Neuronal stem cell (in vitro differentiated cells): ENCODE measurements at regions not wholly inside any gene's neighbourhood (a gene's known extent, or its start where the extent isn't known, plus 50 kb on each side); places are given as distances from the start of the nearest gene placed in this dataset.
"Not testable (repeated sequence)": the region's sequence is repeated elsewhere in the genome, so short reads cannot be mapped to it uniquely, and the experiment has no call there.

Experiments used
- DNase-seq: peaks from one replicate; pipeline ENCODE4 v3.0.0-alpha.2; 2013; ENCODE audit warnings: low spot score
- H2AFZ ChIP-seq: one replicate; pipeline ENCODE4 v1.6.1; 2013; ENCODE audit warnings: mild to moderate bottlenecking, low read length, inconsistent platforms
- H2AK5ac ChIP-seq: 2 replicates; pipeline ENCODE4 v1.6.1; 2013; ENCODE audit warnings: low read depth, mild to moderate bottlenecking, inconsistent platforms, low read length, moderate library complexity, mixed read lengths
- H2BK120ac ChIP-seq: 2 replicates; pipeline ENCODE4 v1.6.1; 2013; ENCODE audit warnings: low read depth, mild to moderate bottlenecking, inconsistent platforms, low read length, moderate library complexity, mixed read lengths
- H2BK12ac ChIP-seq: one replicate; pipeline ENCODE4 v1.6.1; 2013; ENCODE audit warnings: low read length, inconsistent platforms
- H2BK15ac ChIP-seq: 2 replicates; pipeline ENCODE4 v1.6.1; 2013; ENCODE audit warnings: mild to moderate bottlenecking, low read length, inconsistent platforms, mixed read lengths
- H2BK5ac ChIP-seq: one replicate; pipeline ENCODE4 v1.6.1; 2013; ENCODE audit warnings: inconsistent platforms, mild to moderate bottlenecking, low read length, moderate library complexity
- H3K14ac ChIP-seq: one replicate; pipeline ENCODE4 v1.6.1; 2013; ENCODE audit warnings: low read length, inconsistent platforms
- H3K18ac ChIP-seq: 2 replicates; pipeline ENCODE4 v1.6.1; 2013; ENCODE audit warnings: low read length, inconsistent platforms
- H3K23ac ChIP-seq: 2 replicates; pipeline ENCODE4 v1.6.1; 2013; ENCODE audit warnings: low read depth, mild to moderate bottlenecking, mixed read lengths, low read length, inconsistent platforms; ENCODE audit not compliant: poor library complexity
- H3K27ac ChIP-seq: replicated peaks from 3 replicates; pipeline ENCODE4 v1.5.1; 2013; ENCODE audit warnings: low read length, inconsistent platforms
- H3K27me3 ChIP-seq, 3 experiments: 2 replicates each; pipeline ENCODE4 v1.6.1; 2013; ENCODE audit warnings: low read length in 3 of 3, mild to moderate bottlenecking in 2 of 3, inconsistent platforms in 1 of 3, low read depth in 1 of 3, mixed read lengths in 1 of 3, moderate library complexity in 1 of 3; ENCODE audit not compliant: control insufficient read depth in 3 of 3, insufficient read depth in 3 of 3
- H3K36me3 ChIP-seq, 2 donors: replicated peaks in 1 of 2; 2 replicates each; pipeline ENCODE4 v1.6.1; 2013; ENCODE audit warnings: low read length in 2 of 2; ENCODE audit not compliant: control insufficient read depth in 2 of 2, insufficient read depth in 2 of 2
- H3K4ac ChIP-seq: 2 replicates; pipeline ENCODE4 v1.6.1; 2013; ENCODE audit warnings: inconsistent platforms, mild to moderate bottlenecking, low read length, moderate library complexity
- H3K4me1 ChIP-seq, 2 donors: 1 replicate in 1 of 2; 2 replicates in 1 of 2; pipeline ENCODE4 v1.6.1; 2013; ENCODE audit warnings: low read length in 2 of 2, low read depth in 1 of 2; ENCODE audit not compliant: control insufficient read depth in 2 of 2, insufficient read depth in 1 of 2
- H3K4me2 ChIP-seq: one replicate; pipeline ENCODE4 v1.6.1; 2013; ENCODE audit warnings: mild to moderate bottlenecking, low read length, inconsistent platforms; ENCODE audit not compliant: insufficient read depth, poor library complexity, severe bottlenecking
- H3K4me3 ChIP-seq, 2 donors: 2 replicates each; pipeline ENCODE4 v1.5.1; 2013; ENCODE audit warnings: low read length in 2 of 2, mild to moderate bottlenecking in 2 of 2, inconsistent platforms in 1 of 2, moderate library complexity in 1 of 2
- H3K79me1 ChIP-seq: one replicate; pipeline ENCODE4 v1.6.1; 2013; ENCODE audit warnings: low read depth, mild to moderate bottlenecking, inconsistent platforms, low read length, moderate library complexity
- H3K9ac ChIP-seq: one replicate; pipeline ENCODE4 v1.6.1; 2013; ENCODE audit warnings: mild to moderate bottlenecking, low read depth, low read length, inconsistent platforms; ENCODE audit not compliant: poor library complexity
- H3K9me3 ChIP-seq, 2 donors: replicated peaks in 1 of 2; 2 replicates each; pipeline versions ENCODE3 to v1.6.1; 2013; ENCODE audit warnings: low read length in 2 of 2, mild to moderate bottlenecking in 2 of 2, inconsistent platforms in 1 of 2, low read depth in 1 of 2, mixed read lengths in 1 of 2, moderate library complexity in 1 of 2; ENCODE audit not compliant: control insufficient read depth in 2 of 2, insufficient read depth in 1 of 2
- H4K8ac ChIP-seq: one replicate; pipeline ENCODE4 v1.6.1; 2013; ENCODE audit warnings: low read depth, mild to moderate bottlenecking, inconsistent platforms, low read length, moderate library complexity
- H4K91ac ChIP-seq: one replicate; pipeline ENCODE4 v1.6.1; 2013; ENCODE audit warnings: low read length, low read depth, mild to moderate bottlenecking, inconsistent platforms; ENCODE audit not compliant: poor library complexity
- WGBS, 2 donors: extraction: QIAGEN DNeasy Blood & Tissue Kit; methylation state at CpG; one replicate each; pipeline ENCODE4 v1.1.7; 2013; ENCODE audit warnings: missing lambda C conversion rate in 2 of 2, mixed read lengths in 1 of 2; ENCODE audit not compliant: insufficient read length in 2 of 2, insufficient replicate concordance in 1 of 2; ENCODE audit errors: extremely low coverage in 2 of 2; 5-methylcytosine and 5-hydroxymethylcytosine counted together

DNA sequence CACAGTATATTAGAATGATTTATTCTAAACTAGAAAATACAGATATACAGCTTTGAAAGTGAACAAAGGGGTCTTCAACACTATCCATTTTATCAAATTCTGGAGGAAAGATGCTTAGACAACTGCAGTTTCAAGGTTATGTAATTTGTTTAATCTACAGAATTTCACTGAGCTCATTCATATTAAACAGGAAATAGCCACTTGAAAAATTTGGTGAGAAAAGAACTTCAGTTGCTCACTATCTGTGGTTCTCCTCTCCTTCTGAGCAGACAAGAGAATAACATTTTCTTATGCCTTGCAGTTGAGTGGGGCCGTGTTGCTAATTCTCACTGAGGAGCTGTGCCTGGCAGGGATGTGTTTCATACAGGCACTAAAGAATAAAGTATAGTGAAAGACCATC, 1428.2 kb downstream of the CDH12 start:
- DNase-seq, result no peak
- Histone ChIP-seq H4K8ac (no peak overlapping the region), H2AK5ac (no peak overlapping the region), H3K18ac (no peak overlapping the region), H2BK5ac (no peak overlapping the region), H3K27me3 (no peaks in the 10 kb centered on the region), H2BK12ac (no peak overlapping the region), H3K79me1 (no peaks in the 10 kb centered on the region), H3K9ac (no peak overlapping the region), H3K4me2 (no peak overlapping the region), H3K4me1 (no peaks in the 10 kb centered on the region), H3K27ac (no peak overlapping the region), H2BK120ac (no peak overlapping the region), H2AFZ (no peak overlapping the region), H3K14ac (no peak overlapping the region), H3K36me3 (no peaks in the 10 kb centered on the region), H3K9me3 (no peaks in the 10 kb centered on the region), H2BK15ac (no peak overlapping the region), H3K4ac (no peak overlapping the region), H4K91ac (no peak overlapping the region), H3K23ac (no peak overlapping the region), H3K4me3 (no peak overlapping the region)
- no CpG with 5 or more reads among the region's 1 CpG for WGBS, 2 donors

DNA sequence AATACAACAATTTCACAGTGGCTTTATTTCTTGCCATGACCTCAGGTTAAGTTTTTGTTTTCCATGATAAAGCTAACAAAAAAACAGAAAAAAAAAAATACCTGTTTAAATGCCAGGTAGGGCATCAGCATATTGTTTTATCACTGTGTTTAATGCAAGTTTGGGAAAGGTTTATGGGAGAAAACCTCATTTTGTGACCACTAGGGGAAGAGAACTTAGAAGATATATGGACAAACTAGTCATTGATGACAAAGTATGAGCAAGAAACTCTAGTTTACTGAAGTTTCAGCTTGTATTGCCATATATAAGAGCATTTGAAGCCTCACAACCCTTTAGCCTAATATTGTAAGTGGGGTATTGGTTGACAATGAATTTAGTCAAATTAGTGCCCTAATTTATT, 1431.4 kb upstream of the CDH18 start:
- Histone ChIP-seq H2AFZ (no peak overlapping the region), H2BK15ac (no peak overlapping the region), H3K36me3 (no peaks in the 10 kb centered on the region), H4K91ac (no peak overlapping the region), H3K9ac (no peak overlapping the region), H3K27me3 (no peaks in the 10 kb centered on the region), H3K27ac (no peak overlapping the region), H3K4me2 (no peak overlapping the region), H3K18ac (no peak overlapping the region), H4K8ac (no peak overlapping the region), H3K14ac (no peak overlapping the region), H2BK12ac (no peak overlapping the region), H3K79me1 (no peaks in the 10 kb centered on the region), H3K4me3 (no peak overlapping the region), H2AK5ac (no peak overlapping the region), H3K9me3 (no peaks in the 10 kb centered on the region), H2BK120ac (no peak overlapping the region), H3K23ac (no peak overlapping the region), H3K4me1 (no peaks in the 10 kb centered on the region), H2BK5ac (no peak overlapping the region), H3K4ac (no peak overlapping the region)
- DNase-seq, result no peak

DNA sequence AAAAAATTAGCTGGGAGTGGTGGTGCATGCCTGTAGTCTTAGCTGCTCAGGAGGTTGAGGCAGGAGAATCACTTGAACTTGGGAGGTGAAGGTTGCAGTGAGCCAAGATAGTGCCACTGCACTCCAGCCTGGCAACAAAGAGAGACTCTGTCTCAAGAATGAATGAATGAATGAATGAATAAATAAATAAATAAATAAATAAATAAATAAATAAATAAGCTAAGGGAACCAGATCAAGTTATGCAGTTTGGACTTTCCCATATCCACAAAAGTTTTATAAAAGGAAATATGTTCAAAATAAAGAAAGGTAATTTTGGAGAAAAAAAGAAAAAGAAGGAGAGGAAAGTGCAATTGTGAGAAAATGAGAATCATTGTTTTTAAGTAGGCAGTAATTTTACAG, 1414.1 kb upstream of the CDH18 start:
- H4K91ac ChIP-seq, H3K4me3 ChIP-seq, H2AK5ac ChIP-seq, H2BK15ac ChIP-seq, H3K36me3 ChIP-seq, DNase-seq, H2BK5ac ChIP-seq, H3K23ac ChIP-seq, H3K9ac ChIP-seq, H3K14ac ChIP-seq, H3K18ac ChIP-seq, H3K79me1 ChIP-seq, H3K9me3 ChIP-seq, H2AFZ ChIP-seq, H3K4me2 ChIP-seq, H3K4me1 ChIP-seq, H3K4ac ChIP-seq, H3K27me3 ChIP-seq, H3K27ac ChIP-seq, H2BK12ac ChIP-seq, H4K8ac ChIP-seq, H2BK120ac ChIP-seq: not testable (repeated sequence)

DNA sequence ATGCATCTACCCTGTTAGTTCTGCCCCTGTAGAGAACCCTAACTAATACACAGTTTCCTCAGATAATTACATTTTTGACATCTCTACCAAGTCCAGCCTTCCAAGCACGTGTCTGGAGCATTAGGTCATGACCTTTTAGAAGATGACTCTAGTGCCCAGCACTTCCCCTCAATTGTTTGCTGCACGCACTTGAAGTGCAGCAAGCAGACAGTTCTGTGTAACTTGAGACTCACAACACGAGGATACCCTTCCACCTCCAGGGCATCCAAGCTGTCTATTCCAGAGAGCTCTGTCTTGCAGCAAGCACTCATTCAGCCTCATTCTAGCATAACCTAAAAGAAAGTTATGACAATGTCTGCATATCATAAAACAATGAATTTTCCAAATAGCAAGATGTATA, 1410.5 kb upstream of the CDH18 start:
- Histone ChIP-seq H3K4me2 (no peak overlapping the region), H3K4me3 (no peak overlapping the region), H3K14ac (no peak overlapping the region), H3K9ac (no peak overlapping the region), H4K91ac (no peak overlapping the region), H3K4me1 (peaks cover 0 to 9% of the 10 kb centered on the region in 2 donors), H3K36me3 (no peaks in the 10 kb centered on the region), H2BK5ac (no peak overlapping the region), H2AK5ac (no peak overlapping the region), H3K9me3 (no peaks in the 10 kb centered on the region), H2AFZ (no peak overlapping the region), H3K4ac (no peak overlapping the region), H2BK15ac (no peak overlapping the region), H3K27me3 (no peaks in the 10 kb centered on the region), H3K79me1 (no peaks in the 10 kb centered on the region), H4K8ac (no peak overlapping the region), H3K27ac (no peak overlapping the region), H2BK12ac (no peak overlapping the region), H3K18ac (no peak overlapping the region), H2BK120ac (no peak overlapping the region), H3K23ac (no peak overlapping the region)
- WGBS, 2 donors, result no CpG with 5 or more reads among the region's 3 CpGs
- DNase-seq, result no peak
